ENCODE measurements at regions not wholly inside any gene's neighbourhood (a gene's known extent, or its start where the extent isn't known, plus 50 kb on each side); places are given as distances from the start of the nearest gene placed in this dataset.

DNA sequence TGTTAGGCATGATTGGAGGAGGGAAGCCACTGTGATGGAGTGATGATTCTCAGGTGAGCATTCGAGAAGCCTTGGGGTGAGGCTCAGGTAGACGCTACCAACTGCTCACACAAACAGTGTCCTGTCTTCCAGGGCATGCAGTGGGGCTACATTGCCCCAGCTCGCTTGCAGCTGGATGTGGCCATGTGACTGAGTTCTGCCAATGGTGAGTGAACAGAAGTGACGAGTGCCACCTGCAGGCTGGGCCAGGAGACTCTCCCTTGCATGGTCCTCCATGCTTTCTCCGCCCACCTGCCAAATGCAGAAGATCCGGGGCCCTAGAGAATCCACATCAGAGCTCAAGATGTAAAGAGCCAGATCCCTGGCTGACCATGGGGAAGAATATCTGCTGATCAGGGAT lies 195.9 kb downstream of the BCR start:
- Histone ChIP-seq H3K4me2 (ENCODE audit: low read length) (no peak overlapping the region), H3K36me3 (ENCODE audit: insufficient read depth, low read length) (no peaks in the 10 kb centered on the region), H2AFZ (ENCODE audit: low read length) (no peak overlapping the region), H3K4me1 (ENCODE audit: insufficient read depth, low read length, poor library complexity, severe bottlenecking) (no peaks in the 10 kb centered on the region), H3K27ac (ENCODE audit: low read depth, low read length, poor library complexity, severe bottlenecking) (no peak overlapping the region), H3K4me3 (ENCODE audit: low read depth, low read length, poor library complexity, severe bottlenecking) (no peak overlapping the region), H3K79me2 (ENCODE audit: insufficient read depth, low read depth, low read length) (no peaks in the 10 kb centered on the region), H4K20me1 (ENCODE audit: insufficient read depth, low read length) (no peaks in the 10 kb centered on the region), H3K9me3 (ENCODE audit: low read length) (no peaks in the 10 kb centered on the region), H3K9me2 (ENCODE audit: insufficient read depth, low read length) (no peaks in the 10 kb centered on the region)
- DNase-seq (ENCODE audit: low spot score), result peak; percentile 50
- ChIA-PET CTCF (ENCODE audit: unreplicated experiment) (no interaction called here), POLR2A (interaction anchor here (0.7 kb wide), 1 partner anchor 153 kb away, joined by 3 read pairs; no protein-coding TSS in a partner anchor)
- no peak for TF ChIP-seq EZH2phosphoT487 (IDR thresholded peaks at IDR 0.05; ENCODE audit: borderline replicate concordance, low read depth, low read length)
- TF ChIP-seq, protein P1, sequence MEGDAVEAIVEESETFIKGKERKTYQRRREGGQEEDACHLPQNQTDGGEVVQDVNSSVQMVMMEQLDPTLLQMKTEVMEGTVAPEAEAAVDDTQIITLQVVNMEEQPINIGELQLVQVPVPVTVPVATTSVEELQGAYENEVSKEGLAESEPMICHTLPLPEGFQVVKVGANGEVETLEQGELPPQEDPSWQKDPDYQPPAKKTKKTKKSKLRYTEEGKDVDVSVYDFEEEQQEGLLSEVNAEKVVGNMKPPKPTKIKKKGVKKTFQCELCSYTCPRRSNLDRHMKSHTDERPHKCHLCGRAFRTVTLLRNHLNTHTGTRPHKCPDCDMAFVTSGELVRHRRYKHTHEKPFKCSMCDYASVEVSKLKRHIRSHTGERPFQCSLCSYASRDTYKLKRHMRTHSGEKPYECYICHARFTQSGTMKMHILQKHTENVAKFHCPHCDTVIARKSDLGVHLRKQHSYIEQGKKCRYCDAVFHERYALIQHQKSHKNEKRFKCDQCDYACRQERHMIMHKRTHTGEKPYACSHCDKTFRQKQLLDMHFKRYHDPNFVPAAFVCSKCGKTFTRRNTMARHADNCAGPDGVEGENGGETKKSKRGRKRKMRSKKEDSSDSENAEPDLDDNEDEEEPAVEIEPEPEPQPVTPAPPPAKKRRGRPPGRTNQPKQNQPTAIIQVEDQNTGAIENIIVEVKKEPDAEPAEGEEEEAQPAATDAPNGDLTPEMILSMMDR (conservative IDR thresholded peaks at IDR 0.05; ENCODE audit: low read length), result peak; percentile 62
- no TSS peak for BruUV-seq (replicated peaks)
- intact Hi-C loops (cut with micrococcal nuclease; ENCODE audit: unreplicated experiment), result no loop called here

DNA sequence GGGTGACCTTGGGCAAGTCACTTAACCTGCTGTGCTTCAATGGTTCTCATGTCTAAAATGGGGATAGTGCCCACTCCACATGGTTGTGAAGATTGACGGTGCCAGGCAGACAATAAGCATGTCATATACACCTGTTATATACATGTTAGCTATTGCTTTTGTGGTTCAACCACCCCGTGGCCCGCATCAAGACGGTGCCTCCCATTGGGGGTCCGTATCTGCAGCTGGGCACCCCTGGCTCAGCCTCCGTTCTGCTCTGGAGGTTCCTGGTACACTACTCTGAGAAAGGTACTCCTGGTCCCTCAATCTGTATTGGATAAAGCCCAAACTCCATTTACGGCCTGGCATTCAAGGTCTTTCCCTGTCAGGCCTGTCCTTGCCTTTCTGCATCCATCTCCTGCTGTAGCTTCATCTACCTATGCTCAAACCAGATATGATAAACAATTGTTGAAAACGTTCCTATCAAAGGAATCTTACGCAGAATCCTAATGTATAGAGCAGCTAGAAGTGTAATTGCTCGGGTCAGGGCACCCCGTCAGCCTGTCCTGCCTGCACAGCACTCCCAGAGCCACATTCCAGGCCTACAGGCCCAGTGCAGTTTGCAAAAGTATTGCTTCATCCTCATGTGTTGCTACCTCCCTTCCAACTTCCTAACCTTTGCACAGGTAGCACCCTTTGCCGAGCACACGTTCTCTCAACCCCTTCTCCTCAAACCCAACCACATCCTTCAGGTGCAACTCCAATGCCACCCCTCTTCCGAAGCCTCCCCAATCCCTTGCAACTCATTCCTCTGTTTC lies 194.9 kb downstream of the BCR start:
- no peak overlapping the region for H3K27ac ChIP-seq (ENCODE audit: low read depth, low read length, poor library complexity, severe bottlenecking)
- no peaks in the 10 kb centered on the region for H3K4me1 ChIP-seq (ENCODE audit: insufficient read depth, low read length, poor library complexity, severe bottlenecking)
- ChIA-PET CTCF (ENCODE audit: unreplicated experiment) (no interaction called here), POLR2A (interaction anchor here (0.7 kb wide), 1 partner anchor 154 kb away, joined by 3 read pairs; no protein-coding TSS in a partner anchor)
- H4K20me1 ChIP-seq (ENCODE audit: insufficient read depth, low read length), result no peaks in the 10 kb centered on the region
- no peaks in the 10 kb centered on the region for H3K79me2 ChIP-seq (ENCODE audit: insufficient read depth, low read depth, low read length)
- intact Hi-C loops (cut with micrococcal nuclease; ENCODE audit: unreplicated experiment), result no loop called here
- no TSS peak for BruUV-seq (replicated peaks)
- no peak overlapping the region for H3K4me3 ChIP-seq (ENCODE audit: low read depth, low read length, poor library complexity, severe bottlenecking)
- TF ChIP-seq, protein P1 (conservative IDR thresholded peaks at IDR 0.05; ENCODE audit: low read length), result no peak
- no peak for TF ChIP-seq EZH2phosphoT487 (IDR thresholded peaks at IDR 0.05; ENCODE audit: borderline replicate concordance, low read depth, low read length)
- DNase-seq (ENCODE audit: low spot score), result no peak
- H3K36me3 ChIP-seq (ENCODE audit: insufficient read depth, low read length), result no peaks in the 10 kb centered on the region
- no peak overlapping the region for H2AFZ ChIP-seq (ENCODE audit: low read length)
- H3K4me2 ChIP-seq (ENCODE audit: low read length), result no peak overlapping the region
- no peaks in the 10 kb centered on the region for H3K9me3 ChIP-seq (ENCODE audit: low read length)
- H3K9me2 ChIP-seq (ENCODE audit: insufficient read depth, low read length), result no peaks in the 10 kb centered on the region

DNA sequence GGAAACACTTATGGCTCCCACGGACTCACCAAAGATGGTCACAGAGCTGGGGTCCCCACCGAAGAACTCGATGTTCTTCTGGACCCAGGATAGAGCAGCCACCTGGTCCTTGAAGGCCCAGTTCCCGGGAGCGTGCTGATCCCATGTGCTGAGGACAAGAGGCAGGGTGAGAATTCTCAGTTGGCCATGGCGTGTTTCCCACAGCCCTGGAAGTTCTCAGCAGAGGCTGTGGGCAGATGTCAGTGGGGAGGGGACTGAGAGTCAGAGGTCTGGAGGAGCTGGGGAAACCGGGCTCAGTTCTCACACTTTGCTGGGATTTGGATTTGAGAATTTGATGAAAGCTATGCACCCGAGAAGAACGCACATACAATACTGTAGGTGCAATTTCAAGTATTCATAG lies 193.3 kb downstream of the BCR start:
- H4K20me1 ChIP-seq (ENCODE audit: insufficient read depth, low read length), result no peaks in the 10 kb centered on the region
- H2AFZ ChIP-seq (ENCODE audit: low read length), result no peak overlapping the region
- H3K9me3 ChIP-seq (ENCODE audit: low read length), result no peaks in the 10 kb centered on the region
- H3K36me3 ChIP-seq (ENCODE audit: insufficient read depth, low read length), result no peaks in the 10 kb centered on the region
- TF ChIP-seq, protein P1 (conservative IDR thresholded peaks at IDR 0.05; ENCODE audit: low read length), result no peak
- no peak for TF ChIP-seq EZH2phosphoT487 (IDR thresholded peaks at IDR 0.05; ENCODE audit: borderline replicate concordance, low read depth, low read length)
- ChIA-PET POLR2A (interaction anchor here (0.6 kb wide), 1 partner anchor 112 kb away, joined by 3 read pairs; no protein-coding TSS in a partner anchor), CTCF (ENCODE audit: unreplicated experiment) (no interaction called here)
- intact Hi-C loops (cut with micrococcal nuclease; ENCODE audit: unreplicated experiment), result no loop called here
- no TSS peak for BruUV-seq (replicated peaks)
- H3K4me2 ChIP-seq (ENCODE audit: low read length), result no peak overlapping the region
- DNase-seq (ENCODE audit: low spot score), result no peak
- H3K79me2 ChIP-seq (ENCODE audit: insufficient read depth, low read depth, low read length), result no peaks in the 10 kb centered on the region
- H3K4me3 ChIP-seq (ENCODE audit: low read depth, low read length, poor library complexity, severe bottlenecking), result no peak overlapping the region
- no peaks in the 10 kb centered on the region for H3K4me1 ChIP-seq (ENCODE audit: insufficient read depth, low read length, poor library complexity, severe bottlenecking)
- no peak overlapping the region for H3K27ac ChIP-seq (ENCODE audit: low read depth, low read length, poor library complexity, severe bottlenecking)
- no peaks in the 10 kb centered on the region for H3K9me2 ChIP-seq (ENCODE audit: insufficient read depth, low read length)

Measured in OCI-LY7 (cell line).